IMR-90 (cell line): ENCODE measurements at regions not wholly inside any gene's neighbourhood (a gene's known extent, or its start where the extent isn't known, plus 50 kb on each side); places are given as distances from the start of the nearest gene placed in this dataset.

ENCODE experiments used
- ATAC-seq: fragments of 200-7000 bp; cut with Tn5 transposase; 2 replicates; pipeline ENCODE4 v1.9.1; 2020; ENCODE audit warnings: low read depth, mild to moderate bottlenecking, moderate library complexity
- BruUV-seq: library from RNA; stranded (reverse); fragments of 400-500 nt; replicated peaks from 2 replicates; lab custom pipeline; 2021; lab: Mats Ljungman, UMichigan
- CTCF ChIA-PET: fragments of 300-600 bp; formaldehyde crosslinking; extraction: SDS; loops from one replicate; lab custom pipeline; 2021; ENCODE audit warnings: antibody characterized with exemption; lab: Yijun Ruan, JAX
- POLR2A ChIA-PET: fragments of 300-600 bp; sonication (Branson Sonifier 250); formaldehyde crosslinking; loops from one replicate; lab custom pipeline; 2022; ENCODE audit warnings: antibody characterized with exemption; ENCODE audit not compliant: unreplicated experiment; lab: Charles Lee
- DNase-seq: peaks from one replicate; pipeline ENCODE4 v3.0.0; 2013
- H2AFZ ChIP-seq: replicated peaks from 2 replicates; pipeline ENCODE3; 2013; ENCODE audit warnings: low read length, mild to moderate bottlenecking; ENCODE audit not compliant: poor library complexity
- H2AK5ac ChIP-seq: 2 replicates; pipeline ENCODE4 v1.6.1; 2013; ENCODE audit warnings: low read depth, low read length, inconsistent platforms
- H2AK9ac ChIP-seq: replicated peaks from 2 replicates; pipeline ENCODE3; 2013; ENCODE audit warnings: mild to moderate bottlenecking, low read depth, low read length, moderate library complexity; ENCODE audit not compliant: poor library complexity
- H2BK120ac ChIP-seq: 2 replicates; pipeline ENCODE4 v1.6.1; 2013; ENCODE audit warnings: low read depth, low read length, inconsistent platforms
- H2BK15ac ChIP-seq: 3 replicates; pipeline ENCODE4 v1.6.1; 2013; ENCODE audit warnings: low read depth, low read length, inconsistent platforms
- H2BK20ac ChIP-seq: 2 replicates; pipeline ENCODE4 v1.6.1; 2013; ENCODE audit warnings: low read depth, mild to moderate bottlenecking, inconsistent platforms, low read length, moderate library complexity
- H2BK5ac ChIP-seq: 2 replicates; pipeline ENCODE4 v1.6.1; 2013; ENCODE audit warnings: mild to moderate bottlenecking, low read depth, low read length, inconsistent platforms; ENCODE audit not compliant: poor library complexity, severe bottlenecking
- H3K14ac ChIP-seq: replicated peaks from 2 replicates; pipeline ENCODE4 v1.6.1; 2013; ENCODE audit warnings: low read depth, low read length, inconsistent platforms
- H3K18ac ChIP-seq: 2 replicates; pipeline ENCODE4 v1.6.1; 2013; ENCODE audit warnings: low read depth, low read length, control low read depth
- H3K23ac ChIP-seq: 2 replicates; pipeline ENCODE4 v1.6.1; 2013; ENCODE audit warnings: low read depth, low read length, inconsistent platforms
- H3K27ac ChIP-seq: 2 replicates; pipeline ENCODE4 v1.5.1; 2013; ENCODE audit warnings: mild to moderate bottlenecking, control low read depth, low read length; ENCODE audit not compliant: insufficient read depth
- H3K27me3 ChIP-seq: 2 replicates; pipeline ENCODE4 v1.6.1; 2013; ENCODE audit warnings: low read length; ENCODE audit not compliant: control insufficient read depth, insufficient read depth
- H3K36me3 ChIP-seq: 2 replicates; pipeline ENCODE4 v1.6.1; 2013; ENCODE audit warnings: low read length, mixed read lengths; ENCODE audit not compliant: control insufficient read depth, insufficient read depth
- H3K4ac ChIP-seq: 2 replicates; pipeline ENCODE4 v1.6.1; 2013; ENCODE audit warnings: low read depth, low read length, inconsistent platforms
- H3K4me1 ChIP-seq: 2 replicates; pipeline ENCODE4 v1.6.1; 2013; ENCODE audit warnings: low read length, mixed read lengths; ENCODE audit not compliant: control insufficient read depth, insufficient read depth
- H3K4me2 ChIP-seq: 2 replicates; pipeline ENCODE4 v1.6.1; 2013; ENCODE audit warnings: low read depth, mild to moderate bottlenecking, control low read depth, low read length, moderate library complexity
- H3K4me3 ChIP-seq: 2 replicates; pipeline ENCODE4 v1.5.1; 2013; ENCODE audit warnings: low read depth, mild to moderate bottlenecking, control low read depth, low read length, moderate library complexity; ENCODE audit not compliant: insufficient read depth
- H3K56ac ChIP-seq: 2 replicates; pipeline ENCODE4 v1.6.1; 2013; ENCODE audit warnings: low read length, inconsistent platforms; ENCODE audit not compliant: insufficient read depth; ENCODE audit errors: extremely low read depth
- H3K79me1 ChIP-seq, 2 experiments: 2 replicates each; pipeline ENCODE4 v1.6.1; 2013; ENCODE audit warnings: low read length in 2 of 2, inconsistent platforms in 1 of 2, low read depth in 1 of 2
- H3K9ac ChIP-seq: 2 replicates; pipeline ENCODE4 v1.6.1; 2013; ENCODE audit warnings: low read depth, low read length, control low read depth
- H3K9me1 ChIP-seq: 2 replicates; pipeline ENCODE4 v1.6.1; 2013; ENCODE audit warnings: low read length, inconsistent platforms; ENCODE audit not compliant: insufficient read depth
- H3K9me3 ChIP-seq: 2 replicates; pipeline ENCODE4 v1.6.1; 2013; ENCODE audit warnings: low read length; ENCODE audit not compliant: control insufficient read depth, insufficient read depth
- H4K20me1 ChIP-seq: 2 replicates; pipeline ENCODE4 v1.6.1; 2013; ENCODE audit warnings: low read length, inconsistent platforms; ENCODE audit not compliant: insufficient read depth
- H4K5ac ChIP-seq: 2 replicates; pipeline ENCODE4 v1.6.1; 2013; ENCODE audit warnings: mild to moderate bottlenecking, low read depth, low read length, control low read depth
- H4K8ac ChIP-seq, 2 experiments: 2 replicates each; pipeline ENCODE4 v1.6.1; 2013; ENCODE audit warnings: low read depth in 2 of 2, low read length in 2 of 2, control low read depth in 1 of 2, inconsistent platforms in 1 of 2
- H4K91ac ChIP-seq: 2 replicates; pipeline ENCODE4 v1.6.1; 2013; ENCODE audit warnings: low read depth, low read length, inconsistent platforms; ENCODE audit not compliant: insufficient read depth
- BHLHE40 ChIP-seq: fragments of 150-350 bp; IDR thresholded peaks from 2 replicates; pipeline ENCODE4 v1.6.1; 2016; ENCODE audit warnings: mild to moderate bottlenecking, low read depth, low read length
- MAZ ChIP-seq: IDR thresholded peaks from 2 replicates; pipeline ENCODE4 v1.6.1; 2012; ENCODE audit warnings: low read depth, mild to moderate bottlenecking, low read length, improper control_type of control experiment, moderate library complexity, borderline replicate concordance
- NFE2L2 ChIP-seq: fragments of 150-350 bp; IDR thresholded peaks from 2 replicates; pipeline ENCODE4 v1.6.1; 2016; ENCODE audit warnings: low read depth, mild to moderate bottlenecking, low read length
- SMC3 ChIP-seq: fragments of 150-350 bp; IDR thresholded peaks from 2 replicates; pipeline ENCODE4 v1.6.1; 2016; ENCODE audit warnings: low read depth, mild to moderate bottlenecking, antibody characterized with exemption, low read length, moderate library complexity
- WGBS, 2 experiments: methylation state at CpG; one replicate each; pipeline versions ENCODE4 v1.1.5 to v1.1.7; 2013; ENCODE audit warnings: missing lambda C conversion rate in 2 of 2; ENCODE audit not compliant: insufficient read length in 1 of 2; ENCODE audit errors: extremely low coverage in 2 of 2; 5-methylcytosine and 5-hydroxymethylcytosine counted together
- dilution Hi-C: fragments of 300-500 bp; cut with HindIII; formaldehyde crosslinking; loops from one replicate; pipeline ENCODE4 v1.14.3; 2018; ENCODE audit warnings: low sequenced_read_pairs; ENCODE audit not compliant: unreplicated experiment
- in situ Hi-C: fragments of 300-500 bp; cut with MboI; formaldehyde crosslinking; loops from 3 replicates; pipeline ENCODE4 v1.14.3; 2019; ENCODE audit warnings: low sequenced_read_pairs, inconsistent platforms, mixed read lengths
- intact Hi-C: fragments of 100-400 bp; cut with micrococcal nuclease; formaldehyde crosslinking; loops from 2 replicates; pipeline ENCODE4 v1.10.0; 2022
- TF ChIP-seq, protein P1 (sequence below): fragments of 150-350 bp; IDR thresholded peaks from 2 replicates; pipeline ENCODE4 v1.6.1; 2017; ENCODE audit warnings: mild to moderate bottlenecking, antibody characterized with exemption, low read length, low read depth

DNA sequence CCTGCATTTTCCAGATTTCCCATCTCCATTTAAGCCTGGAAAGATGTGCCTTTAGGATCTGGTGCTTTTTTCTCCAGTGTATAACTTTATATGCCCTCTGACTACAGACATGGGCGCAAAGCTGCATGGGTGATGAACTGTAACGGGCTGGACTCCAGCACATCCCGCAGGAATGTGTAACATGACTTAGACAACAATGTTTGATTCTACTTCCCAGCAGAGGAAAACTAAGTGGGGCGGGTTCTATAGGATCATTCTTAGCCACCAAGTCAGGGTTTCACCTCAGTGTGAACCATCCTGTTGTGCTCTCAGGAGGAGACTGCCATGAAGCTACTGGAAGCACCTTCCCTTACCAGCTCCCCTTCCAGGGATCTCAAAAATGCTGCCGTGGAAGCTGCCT, 93.2 kb upstream of the SERP2 start:
- Histone ChIP-seq H3K56ac (no peak overlapping the region), H3K4me2 (0 out of 2 replicates have a peak overlapping the region, but pooled peaks have one; percentile 5), H4K5ac (peak overlapping the region; percentile 11; the same call in 1 of the 2 replicates), H2BK5ac (peak overlapping the region; percentile 47), H4K91ac (peak overlapping the region; percentile 35; the same call in 1 of the 2 replicates), H3K14ac (0 out of 2 replicates have a peak overlapping the region, but pooled peaks have one; percentile 34), H4K8ac (peak overlapping the region in 1 of 2 experiments; percentile 23; a peak in 1 of 4 replicates), H3K9ac (no peak overlapping the region), H3K9me3 (no peaks in the 10 kb centered on the region), H3K4me1 (peaks cover 8% of the 10 kb centered on the region), H3K79me1 (no peaks in the 10 kb centered on the region), H2BK120ac (peak overlapping the region; percentile 54), H3K36me3 (no peaks in the 10 kb centered on the region), H3K27ac (0 out of 2 replicates have a peak overlapping the region, but pooled peaks have one; percentile 7), H2AFZ (peak overlapping the region; percentile 7), H3K23ac (no peak overlapping the region; the same call in 1 of the 2 replicates), H4K20me1 (no peaks in the 10 kb centered on the region), H2AK5ac (peak overlapping the region; percentile 72), H2BK20ac (peak overlapping the region; percentile 58; the same call in 1 of the 2 replicates), H2AK9ac (no peak overlapping the region), H3K4ac (peak overlapping the region; percentile 51), H3K4me3 (no peak overlapping the region), H2BK15ac (peak overlapping the region; percentile 45; the same call in 2 of the 3 replicates), H3K27me3 (no peaks in the 10 kb centered on the region), H3K9me1 (peaks cover 4% of the 10 kb centered on the region), H3K18ac (peak overlapping the region; percentile 6)
- POLR2A ChIA-PET = no interaction called here
- no CpG with 5 or more reads among the region's 5 CpGs for WGBS, 2 experiments
- dilution Hi-C loops = no loop called here
- peak; percentile 81 for DNase-seq
- TF ChIP-seq, protein P1, sequence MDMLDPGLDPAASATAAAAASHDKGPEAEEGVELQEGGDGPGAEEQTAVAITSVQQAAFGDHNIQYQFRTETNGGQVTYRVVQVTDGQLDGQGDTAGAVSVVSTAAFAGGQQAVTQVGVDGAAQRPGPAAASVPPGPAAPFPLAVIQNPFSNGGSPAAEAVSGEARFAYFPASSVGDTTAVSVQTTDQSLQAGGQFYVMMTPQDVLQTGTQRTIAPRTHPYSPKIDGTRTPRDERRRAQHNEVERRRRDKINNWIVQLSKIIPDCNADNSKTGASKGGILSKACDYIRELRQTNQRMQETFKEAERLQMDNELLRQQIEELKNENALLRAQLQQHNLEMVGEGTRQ = no peak
- TF ChIP-seq MAZ = no peak
- TF ChIP-seq SMC3 = no peak
- no peak; the same call in 1 of the 2 replicates for TF ChIP-seq BHLHE40
- TF ChIP-seq NFE2L2 = no peak
- CTCF ChIA-PET = no interaction called here
- BruUV-seq = no TSS peak
- in situ Hi-C loops = no loop called here
- intact Hi-C loops = no loop called here
- ATAC-seq = peak; percentile 92
